ENCODE measurements at regions not wholly inside any gene's neighbourhood (a gene's known extent, or its start where the extent isn't known, plus 50 kb on each side); places are given as distances from the start of the nearest gene placed in this dataset.

DNA sequence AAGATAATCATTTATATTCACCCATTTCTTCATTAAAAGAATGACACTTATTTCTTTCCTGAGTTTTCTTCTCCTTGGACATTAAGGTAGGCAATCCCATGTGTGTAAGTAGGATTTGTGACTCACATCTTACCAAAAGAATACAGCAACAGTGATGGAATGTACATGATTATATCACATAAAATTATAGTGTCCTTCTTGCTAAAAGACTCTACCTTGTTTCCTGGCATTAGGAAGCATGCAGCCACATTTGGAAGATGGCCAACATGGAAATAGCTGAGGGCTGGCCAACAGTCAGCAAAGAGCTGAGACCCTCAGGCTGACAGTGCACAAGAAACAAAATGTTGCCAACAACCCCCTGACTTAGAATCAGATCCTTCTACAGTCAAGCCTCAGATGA, 327.9 kb upstream of the MARCKS start:
- TF ChIP-seq, protein P1, sequence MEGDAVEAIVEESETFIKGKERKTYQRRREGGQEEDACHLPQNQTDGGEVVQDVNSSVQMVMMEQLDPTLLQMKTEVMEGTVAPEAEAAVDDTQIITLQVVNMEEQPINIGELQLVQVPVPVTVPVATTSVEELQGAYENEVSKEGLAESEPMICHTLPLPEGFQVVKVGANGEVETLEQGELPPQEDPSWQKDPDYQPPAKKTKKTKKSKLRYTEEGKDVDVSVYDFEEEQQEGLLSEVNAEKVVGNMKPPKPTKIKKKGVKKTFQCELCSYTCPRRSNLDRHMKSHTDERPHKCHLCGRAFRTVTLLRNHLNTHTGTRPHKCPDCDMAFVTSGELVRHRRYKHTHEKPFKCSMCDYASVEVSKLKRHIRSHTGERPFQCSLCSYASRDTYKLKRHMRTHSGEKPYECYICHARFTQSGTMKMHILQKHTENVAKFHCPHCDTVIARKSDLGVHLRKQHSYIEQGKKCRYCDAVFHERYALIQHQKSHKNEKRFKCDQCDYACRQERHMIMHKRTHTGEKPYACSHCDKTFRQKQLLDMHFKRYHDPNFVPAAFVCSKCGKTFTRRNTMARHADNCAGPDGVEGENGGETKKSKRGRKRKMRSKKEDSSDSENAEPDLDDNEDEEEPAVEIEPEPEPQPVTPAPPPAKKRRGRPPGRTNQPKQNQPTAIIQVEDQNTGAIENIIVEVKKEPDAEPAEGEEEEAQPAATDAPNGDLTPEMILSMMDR (conservative IDR thresholded peaks at IDR 0.05): no peak
- no peak for TF ChIP-seq ZFX (IDR thresholded peaks at IDR 0.05)

Measured in C4-2B (cell line).